ENCODE measurements at regions not wholly inside any gene's neighbourhood (a gene's known extent, or its start where the extent isn't known, plus 50 kb on each side); places are given as distances from the start of the nearest gene placed in this dataset.

DNA sequence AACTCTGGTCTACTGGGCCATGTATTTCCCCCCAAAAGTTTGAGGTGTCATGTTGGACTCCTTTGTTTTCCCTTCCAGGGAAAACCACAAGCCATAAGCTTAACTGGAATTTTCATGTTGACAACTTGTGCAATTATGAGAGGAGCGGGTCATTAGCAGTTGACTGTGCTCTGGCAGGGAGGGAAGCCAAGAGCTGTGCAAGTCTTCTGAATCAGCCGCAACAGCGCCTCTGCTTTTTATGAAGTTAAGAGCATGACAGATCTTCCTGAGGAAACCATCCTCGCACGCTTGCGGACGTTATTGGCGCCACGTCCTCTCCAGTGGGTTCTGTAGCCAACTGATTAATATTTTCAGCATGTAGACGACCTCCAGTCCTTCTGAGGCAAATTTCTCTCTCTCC lies 148.7 kb upstream of the MKI67 start:
- no peak for TF ChIP-seq ZNF121 (CRISPR knock-in tag; conservative IDR thresholded peaks at IDR 0.05)
- no peak for TF ChIP-seq FOXA1 (IDR thresholded peaks at IDR 0.05; ENCODE audit: borderline replicate concordance)
- no peak for TF ChIP-seq ZNF217 (CRISPR knock-in tag; IDR thresholded peaks at IDR 0.05)

Data from K562 (cell line).